Right lobe of liver (tissue), 6 donors: ENCODE measurements at regions not wholly inside any gene's neighbourhood (a gene's known extent, or its start where the extent isn't known, plus 50 kb on each side); places are given as distances from the start of the nearest gene placed in this dataset.

Experiments used
- ATAC-seq, 4 donors: fragments of 200-7000 bp; cut with Tn5 transposase; one replicate each; pipeline ENCODE4 v1.9.1; 2020; ENCODE audit warnings: mild to moderate bottlenecking in 4 of 4, moderate library complexity in 4 of 4
- DNase-seq, 3 donors: peaks; one replicate each; pipeline ENCODE4 v3.0.0-alpha.2; 2020
- H3K27ac ChIP-seq, 3 donors: fragments of 200-600 bp; one replicate each; pipeline ENCODE4 v1.8.0; 2022
- H3K27me3 ChIP-seq, 2 donors: fragments of 200-600 bp; one replicate each; pipeline ENCODE4 v1.8.0; 2022
- H3K36me3 ChIP-seq, 4 donors: fragments of 200-600 bp; sonication (generic) in 1 of 4; one replicate each; pipeline versions ENCODE4 v1.5.1 to v1.8.0; 2017 to 2022; ENCODE audit warnings: control low read depth in 1 of 4
- H3K4me1 ChIP-seq, 4 donors: fragments of 200-600 bp; sonication (generic) in 1 of 4; one replicate each; pipeline versions ENCODE4 v1.5.1 to v1.8.0; 2017 to 2022; ENCODE audit warnings: control low read depth in 1 of 4
- H3K4me3 ChIP-seq, 3 donors: fragments of 200-600 bp; one replicate each; pipeline ENCODE4 v1.8.0; 2022
- H3K9me3 ChIP-seq, 4 donors: fragments of 200-600 bp; sonication (generic) in 1 of 4; one replicate each; pipeline versions ENCODE4 v1.5.1 to v1.8.0; 2017 to 2022; ENCODE audit warnings: control low read depth in 1 of 4
- CTCF ChIP-seq, 4 donors: fragments of 200-600 bp in 3 of 4; fragments of 450-650 bp in 1 of 4; IDR thresholded peaks; one replicate each; pipeline versions ENCODE4 v1.5.1 to v1.8.0; 2016 to 2022; ENCODE audit warnings: antibody characterized with exemption in 4 of 4, mild to moderate bottlenecking in 2 of 4
- POLR2A ChIP-seq: fragments of 450-650 bp; IDR thresholded peaks from one replicate; pipeline ENCODE4 v1.6.1; 2017; ENCODE audit warnings: antibody characterized with exemption, mild to moderate bottlenecking
- WGBS: methylation state at CpG from one replicate; pipeline ENCODE4 v1.1.6; 2018; ENCODE audit warnings: low coverage, low lambda C conversion rate; ENCODE audit not compliant: insufficient coverage; ENCODE audit errors: missing lambda C conversion rate; 5-methylcytosine and 5-hydroxymethylcytosine counted together
- intact Hi-C, 2 donors: fragments of 100-400 bp; cut with DNase I; formaldehyde crosslinking; loops; one replicate each; pipeline versions ENCODE4 v1.11.2 to v1.14.1; 2022
- donor health status: DM: no; HTN: yes; CAD: no.
- donor health status: DM: no; HTN: no; CAD: no.
- donor health status: DM: no; HTN: no; CAD: no.
- donor health status: DM: no; HTN: yes; CAD: no.
- donor health status: DM: no; HTN: yes; CAD: no.

GRCh38 chr2:115904516-115904915 is 1462.1 kb downstream of the DPP10 start:
- Histone ChIP-seq H3K27ac (no peak overlapping the region), H3K9me3 (no peaks in the 10 kb centered on the region), H3K27me3 (no peaks in the 10 kb centered on the region), H3K4me3 (no peak overlapping the region), H3K4me1 (no peaks in the 10 kb centered on the region), H3K36me3 (no peaks in the 10 kb centered on the region)
- intact Hi-C loops, result no loop called here
- ATAC-seq (no peak), DNase-seq (no peak)
- TF ChIP-seq POLR2A, result no peak
- no peak for TF ChIP-seq CTCF (IDR thresholded peaks at IDR 0.05)
- 36% methylated on average over 1 of the region's 1 CpG for WGBS

GRCh38 chr2:115908731-115909130 is 1466.3 kb downstream of the DPP10 start:
- ATAC-seq (no peak), DNase-seq (no peak)
- no peaks in the 10 kb centered on the region for H3K9me3 ChIP-seq
- no peak overlapping the region for H3K4me3 ChIP-seq
- WGBS, result 51% methylated on average over 2 of the region's 2 CpGs
- H3K27me3 ChIP-seq, result no peaks in the 10 kb centered on the region
- TF ChIP-seq CTCF (IDR thresholded peaks at IDR 0.05), result no peak
- TF ChIP-seq POLR2A, result no peak
- no peaks in the 10 kb centered on the region for H3K36me3 ChIP-seq
- no peaks in the 10 kb centered on the region for H3K4me1 ChIP-seq
- intact Hi-C loops, result no loop called here
- no peak overlapping the region for H3K27ac ChIP-seq

- intact Hi-C loops, result no loop called here
- no peaks in the 10 kb centered on the region for H3K4me1 ChIP-seq
- H3K36me3 ChIP-seq, result no peaks in the 10 kb centered on the region
- DNase-seq, result no peak
- H3K9me3 ChIP-seq, result no peaks in the 10 kb centered on the region
- H3K27me3 ChIP-seq, result no peaks in the 10 kb centered on the region
- peak in 3 of 4 donors; percentile 7 to 29 (median 26) for TF ChIP-seq CTCF (IDR thresholded peaks at IDR 0.05)
- TF ChIP-seq POLR2A, result no peak
- no peak for ATAC-seq
- H3K27ac ChIP-seq, result no peak overlapping the region
- no peak overlapping the region for H3K4me3 ChIP-seq
- 21% methylated on average over 5 of the region's 6 CpGs for WGBS
Measured at GRCh38 chr2:115910270-115910669, 1467.8 kb downstream of the DPP10 start.

- no peak overlapping the region for H3K27ac ChIP-seq
- no peaks in the 10 kb centered on the region for H3K9me3 ChIP-seq
- TF ChIP-seq POLR2A (no peak), CTCF (IDR thresholded peaks at IDR 0.05) (no peak)
- no peak overlapping the region for H3K4me3 ChIP-seq
- no peak for DNase-seq
- no peaks in the 10 kb centered on the region for H3K36me3 ChIP-seq
- intact Hi-C loops, result no loop called here
- no peak for ATAC-seq
- H3K27me3 ChIP-seq, result no peaks in the 10 kb centered on the region
- 61% methylated on average over 5 of the region's 5 CpGs for WGBS
- H3K4me1 ChIP-seq, result no peaks in the 10 kb centered on the region
Measured at GRCh38 chr2:115913921-115914320, 1471.5 kb downstream of the DPP10 start.

GRCh38 chr2:115921541-115921940 is 1479.1 kb downstream of the DPP10 start:
- WGBS, result 44% methylated on average over 2 of the region's 2 CpGs
- no peak for ATAC-seq

More at GRCh38 chr2:115921541-115921940, 1479.1 kb downstream of the DPP10 start:
- Histone ChIP-seq H3K27ac (no peak overlapping the region), H3K4me3 (no peak overlapping the region), H3K27me3 (no peaks in the 10 kb centered on the region), H3K36me3 (no peaks in the 10 kb centered on the region), H3K4me1 (no peaks in the 10 kb centered on the region), H3K9me3 (no peaks in the 10 kb centered on the region)
- intact Hi-C loops, result no loop called here
- TF ChIP-seq POLR2A (no peak), CTCF (IDR thresholded peaks at IDR 0.05) (no peak)
- DNase-seq, result no peak
